Muscle layer of duodenum (tissue), 2 donors: ENCODE measurements at regions not wholly inside any gene's neighbourhood (a gene's known extent, or its start where the extent isn't known, plus 50 kb on each side); places are given as distances from the start of the nearest gene placed in this dataset.
"Not testable (repeated sequence)": the region's sequence is repeated elsewhere in the genome, so short reads cannot be mapped to it uniquely, and the experiment has no call there.

ENCODE experiments used
- H3K27ac ChIP-seq: one replicate; pipeline ENCODE4 v1.7.0; 2013; ENCODE audit warnings: mild to moderate bottlenecking, low read length
- H3K27me3 ChIP-seq: one replicate; pipeline ENCODE4 v1.7.0; 2013; ENCODE audit warnings: low read depth, mild to moderate bottlenecking, control low read depth, low read length
- H3K36me3 ChIP-seq, 2 donors: one replicate each; pipeline ENCODE4 v1.7.0; 2013; ENCODE audit warnings: low read length in 2 of 2, control low read depth in 1 of 2, mild to moderate bottlenecking in 1 of 2; ENCODE audit not compliant: insufficient read depth in 2 of 2, control insufficient read depth in 1 of 2
- H3K4me1 ChIP-seq, 2 donors: one replicate each; pipeline ENCODE4 v1.7.0; 2013; ENCODE audit warnings: low read length in 2 of 2, mild to moderate bottlenecking in 2 of 2, control low read depth in 1 of 2, moderate library complexity in 1 of 2; ENCODE audit not compliant: insufficient read depth in 2 of 2, control insufficient read depth in 1 of 2
- H3K4me3 ChIP-seq, 2 donors: one replicate each; pipeline ENCODE4 v1.7.0; 2013; ENCODE audit warnings: low read length in 2 of 2, low read depth in 1 of 2, mild to moderate bottlenecking in 1 of 2
- H3K9me3 ChIP-seq, 2 donors: one replicate each; pipeline ENCODE4 v1.7.0; 2013; ENCODE audit warnings: low read length in 2 of 2, control low read depth in 1 of 2, mild to moderate bottlenecking in 1 of 2; ENCODE audit not compliant: control insufficient read depth in 1 of 2
- donor health status: healthy.

DNA sequence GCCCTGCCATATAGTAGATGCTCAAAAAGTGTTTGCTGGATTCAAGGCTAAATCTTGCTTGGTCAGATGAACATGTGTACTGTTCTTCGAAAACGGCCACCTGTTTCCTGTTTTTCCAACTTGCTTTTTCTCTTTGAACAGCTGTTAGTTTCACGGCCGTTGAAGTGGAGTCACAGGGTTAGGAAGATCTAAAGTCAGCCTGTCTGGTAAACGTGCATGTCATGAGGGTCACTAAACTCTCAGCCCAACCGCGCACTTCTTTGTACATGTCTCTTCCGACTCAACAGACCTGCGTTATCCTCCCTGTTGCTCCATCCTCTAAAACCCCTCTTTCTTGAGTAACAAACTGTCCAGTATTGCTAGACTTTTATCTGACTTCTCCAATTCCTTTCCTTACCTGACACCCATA lies 93.2 kb upstream of the MAN1A1 start:
- Histone ChIP-seq H3K9me3 (no peaks in the 10 kb centered on the region), H3K36me3 (no peaks in the 10 kb centered on the region), H3K4me3 (no peak overlapping the region), H3K4me1 (peaks cover 13 to 14% of the 10 kb centered on the region in 2 donors), H3K27ac (no peak overlapping the region), H3K27me3 (no peaks in the 10 kb centered on the region)

DNA sequence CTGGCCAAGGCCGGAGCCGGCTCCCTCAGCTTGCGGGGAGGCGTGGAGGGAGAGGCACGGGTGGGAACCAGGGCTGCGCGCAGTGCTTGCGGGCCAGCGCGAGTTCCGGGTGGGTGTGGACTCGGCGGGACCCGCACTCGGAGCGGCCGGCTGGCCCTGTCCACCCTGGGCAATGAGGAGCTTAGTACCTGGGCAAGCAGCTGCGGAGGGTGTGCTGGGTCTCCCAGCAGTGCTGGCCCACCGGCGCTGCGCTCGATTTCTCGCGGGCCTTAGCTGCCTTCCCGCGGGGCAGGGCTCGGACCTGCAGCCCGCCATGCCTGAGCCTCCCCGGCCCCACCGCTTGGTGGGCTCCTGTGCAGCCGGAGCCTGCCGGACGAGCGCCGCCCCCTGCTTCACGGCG lies 91.4 kb upstream of the MAN1A1 start:
- Histone ChIP-seq H3K4me3 (no peak overlapping the region), H3K4me1 (peaks cover 4 to 7% of the 10 kb centered on the region in 2 donors), H3K36me3 (no peaks in the 10 kb centered on the region), H3K27ac (no peak overlapping the region), H3K9me3 (no peaks in the 10 kb centered on the region), H3K27me3 (no peaks in the 10 kb centered on the region)

DNA sequence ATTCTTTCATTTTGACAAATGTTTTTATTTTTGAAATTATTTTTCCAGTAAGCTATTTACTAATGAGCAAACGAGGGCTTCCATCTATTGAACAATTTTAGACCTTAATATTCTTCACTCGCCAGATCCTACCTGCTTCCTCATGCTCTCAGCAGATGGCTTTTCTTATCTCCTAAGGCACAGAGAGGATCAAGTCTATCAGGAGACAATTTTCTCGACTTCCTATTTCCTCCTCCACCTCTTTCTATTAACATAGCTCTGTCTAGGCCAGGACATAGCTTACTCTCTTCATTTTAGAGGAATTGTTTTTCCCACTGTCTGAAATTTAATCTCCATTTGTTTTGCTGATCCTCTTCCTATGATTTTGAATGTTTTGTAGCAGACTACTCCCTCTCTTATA lies 87.0 kb upstream of the MAN1A1 start:
- Histone ChIP-seq H3K27me3 (no peaks in the 10 kb centered on the region), H3K27ac (no peak overlapping the region), H3K36me3 (no peaks in the 10 kb centered on the region)

DNA sequence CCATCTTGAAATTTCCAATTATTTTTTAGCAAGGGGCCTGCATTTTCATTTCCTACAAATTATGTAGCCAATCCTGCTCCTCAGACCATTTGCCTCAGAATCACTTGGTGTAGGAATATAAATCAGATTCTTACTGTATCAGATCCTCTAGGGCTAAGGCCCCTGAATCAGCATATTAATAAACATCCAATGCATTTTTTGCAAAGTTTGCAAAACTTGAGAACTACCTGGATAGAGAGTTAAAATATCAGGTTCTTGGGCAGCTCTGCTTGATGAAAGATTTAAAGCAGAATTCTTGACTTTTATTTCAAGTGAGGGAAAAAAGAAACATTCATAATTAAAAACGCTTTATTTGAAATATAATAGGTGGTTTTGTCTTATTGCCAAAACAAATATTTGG lies 82.2 kb upstream of the MAN1A1 start:
- H3K9me3 ChIP-seq: no peaks in the 10 kb centered on the region
- no peak overlapping the region for H3K4me3 ChIP-seq
- no peaks in the 10 kb centered on the region for H3K27me3 ChIP-seq
- H3K4me1 ChIP-seq: no peaks in the 10 kb centered on the region
- no peak overlapping the region for H3K27ac ChIP-seq
- no peaks in the 10 kb centered on the region for H3K36me3 ChIP-seq

More for the DNA sequence above, 87.0 kb upstream of the MAN1A1 start:
- Histone ChIP-seq H3K4me1 (no peaks in the 10 kb centered on the region), H3K4me3 (no peak overlapping the region), H3K9me3 (no peaks in the 10 kb centered on the region)

DNA sequence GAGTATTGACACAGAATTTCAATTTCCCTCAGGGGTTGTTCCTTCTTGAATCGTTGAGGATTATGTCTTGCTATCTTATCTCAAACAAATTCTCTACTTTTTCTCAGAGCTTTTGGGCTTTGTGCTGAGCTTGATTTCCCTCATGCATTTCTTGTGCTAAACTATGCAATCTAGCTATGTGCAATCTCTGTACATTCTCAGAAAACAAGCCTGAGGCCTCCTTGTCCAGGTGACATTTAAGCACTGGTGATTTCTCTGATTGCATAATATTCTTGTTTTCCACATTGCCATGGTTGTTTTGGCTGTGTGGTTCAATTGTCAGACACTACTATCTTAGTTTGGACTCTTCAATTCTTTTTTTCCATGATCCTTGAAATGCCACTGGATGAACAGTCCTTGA lies 81.2 kb upstream of the MAN1A1 start:
- Histone ChIP-seq H3K4me1 (no peaks in the 10 kb centered on the region), H3K27ac (no peak overlapping the region), H3K4me3 (no peak overlapping the region), H3K27me3 (no peaks in the 10 kb centered on the region), H3K36me3 (no peaks in the 10 kb centered on the region), H3K9me3 (no peaks in the 10 kb centered on the region)

DNA sequence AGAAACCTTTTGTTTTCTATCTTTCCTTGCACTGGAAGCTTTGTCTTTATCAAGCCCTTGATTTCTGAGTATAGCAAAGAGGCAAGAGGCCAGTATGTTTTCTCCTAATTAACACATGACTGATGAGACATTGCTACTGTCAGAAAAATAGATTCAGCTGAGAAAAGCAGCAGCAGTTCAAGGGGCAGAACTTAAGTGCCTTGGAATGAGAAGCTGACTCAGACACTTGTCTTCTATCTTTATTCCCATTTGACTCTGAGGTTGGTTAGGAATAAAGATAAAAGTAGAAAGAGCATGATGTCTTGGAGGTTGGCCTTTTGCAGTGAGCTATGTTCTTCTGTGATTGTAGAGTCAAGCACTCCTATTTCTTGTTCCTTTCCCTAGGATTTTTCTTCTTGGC lies 79.1 kb upstream of the MAN1A1 start:
- H3K27ac ChIP-seq: no peak overlapping the region
- peaks cover 0 to 3% of the 10 kb centered on the region in 2 donors for H3K9me3 ChIP-seq
- no peaks in the 10 kb centered on the region for H3K4me1 ChIP-seq
- H3K27me3 ChIP-seq: no peaks in the 10 kb centered on the region
- no peak overlapping the region for H3K4me3 ChIP-seq
- no peaks in the 10 kb centered on the region for H3K36me3 ChIP-seq

DNA sequence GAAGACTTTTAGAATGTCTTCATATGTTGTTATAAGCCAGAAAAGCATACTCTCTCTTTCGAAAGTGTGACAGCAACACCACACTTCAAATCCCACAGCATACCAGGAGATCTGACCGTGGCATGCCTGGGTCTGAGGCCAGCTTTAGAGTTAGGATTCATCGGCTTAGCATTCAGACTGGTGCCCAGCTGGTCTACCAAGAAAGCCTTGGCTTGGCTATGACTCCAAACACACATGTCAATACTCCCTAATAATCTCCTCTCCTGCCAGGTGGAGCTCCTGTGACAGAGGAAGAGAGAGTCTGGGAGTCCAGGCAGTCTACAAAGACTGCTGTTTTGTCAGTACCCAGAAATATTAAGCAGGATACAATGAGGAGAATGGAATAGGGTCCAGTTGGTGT lies 77.1 kb upstream of the MAN1A1 start:
- H3K4me3 ChIP-seq: no peak overlapping the region
- H3K36me3 ChIP-seq: no peaks in the 10 kb centered on the region
- H3K4me1 ChIP-seq: no peaks in the 10 kb centered on the region
- no peak overlapping the region for H3K27ac ChIP-seq
- H3K27me3 ChIP-seq: no peaks in the 10 kb centered on the region
- peaks cover 0 to 7% of the 10 kb centered on the region in 2 donors for H3K9me3 ChIP-seq

DNA sequence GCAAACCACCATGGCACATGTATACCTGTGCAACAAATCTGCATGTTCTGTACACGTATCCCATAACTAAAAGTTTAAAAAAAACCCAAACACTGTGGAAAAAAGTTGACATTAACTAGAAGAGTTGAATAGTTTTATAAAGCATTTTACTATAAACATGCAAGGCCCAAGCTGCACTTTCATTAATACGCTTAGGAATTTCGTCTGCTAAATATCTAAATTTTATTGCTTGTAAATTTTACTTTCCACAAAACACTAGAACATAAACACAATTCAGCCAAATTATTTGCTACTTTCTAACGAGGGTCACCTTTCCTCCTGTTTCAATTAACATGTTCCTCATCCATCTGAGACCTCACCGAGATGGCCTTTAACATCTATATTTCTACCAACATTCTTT lies 74.4 kb upstream of the MAN1A1 start:
- peaks cover 0 to 7% of the 10 kb centered on the region in 2 donors for H3K9me3 ChIP-seq
- H3K27ac ChIP-seq: no peak overlapping the region
- H3K4me3 ChIP-seq: no peak overlapping the region
- no peaks in the 10 kb centered on the region for H3K36me3 ChIP-seq
- no peaks in the 10 kb centered on the region for H3K27me3 ChIP-seq
- no peaks in the 10 kb centered on the region for H3K4me1 ChIP-seq

DNA sequence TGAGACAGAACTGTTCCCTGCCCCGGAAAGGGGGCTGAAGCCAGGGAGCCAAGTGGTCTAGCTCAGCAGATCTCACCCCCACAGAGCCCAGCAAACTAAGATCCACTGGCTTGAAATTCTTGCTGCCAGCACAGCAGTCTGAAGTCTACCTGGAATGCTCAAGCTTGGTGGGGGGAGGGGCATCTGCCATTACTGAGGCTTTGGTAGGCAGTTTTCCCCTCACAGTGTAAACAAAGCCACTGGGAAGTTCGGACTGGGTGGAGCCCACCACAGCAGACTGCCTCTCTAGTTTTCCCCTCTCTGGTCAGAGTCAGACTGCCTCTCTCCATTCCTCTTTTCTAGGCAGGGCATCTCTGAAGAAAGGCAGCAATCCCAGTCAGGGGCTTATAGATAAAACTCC lies 68.5 kb upstream of the MAN1A1 start:
- H3K4me3 ChIP-seq, H3K27ac ChIP-seq, H3K4me1 ChIP-seq, H3K36me3 ChIP-seq, H3K27me3 ChIP-seq: not testable (repeated sequence)
- H3K9me3 ChIP-seq: peaks cover 0 to 20% of the 10 kb centered on the region in 2 donors

DNA sequence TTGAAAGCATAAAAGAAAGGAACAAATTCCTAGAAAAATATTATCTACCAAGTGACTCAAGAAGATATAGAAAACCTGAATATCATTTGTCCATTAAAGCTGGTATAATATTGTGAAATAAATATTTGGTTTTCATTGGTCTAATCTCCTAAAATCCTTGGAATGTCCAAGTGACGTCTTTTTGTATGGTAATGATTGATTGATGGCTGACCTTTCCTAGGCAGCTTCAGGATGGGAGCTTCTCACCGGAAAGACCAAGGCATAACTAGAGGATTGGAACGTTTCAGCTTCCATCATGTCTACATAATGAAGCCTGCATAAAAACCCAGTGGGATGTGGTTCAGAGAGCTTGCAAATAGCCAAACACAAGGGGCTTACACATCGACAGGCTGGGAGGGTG lies 57.6 kb upstream of the MAN1A1 start:
- H3K27ac ChIP-seq: no peak overlapping the region
- H3K4me3 ChIP-seq: no peak overlapping the region
- peaks cover 0 to 2% of the 10 kb centered on the region in 2 donors for H3K9me3 ChIP-seq
- no peaks in the 10 kb centered on the region for H3K27me3 ChIP-seq
- H3K36me3 ChIP-seq: no peaks in the 10 kb centered on the region
- H3K4me1 ChIP-seq: no peaks in the 10 kb centered on the region

DNA sequence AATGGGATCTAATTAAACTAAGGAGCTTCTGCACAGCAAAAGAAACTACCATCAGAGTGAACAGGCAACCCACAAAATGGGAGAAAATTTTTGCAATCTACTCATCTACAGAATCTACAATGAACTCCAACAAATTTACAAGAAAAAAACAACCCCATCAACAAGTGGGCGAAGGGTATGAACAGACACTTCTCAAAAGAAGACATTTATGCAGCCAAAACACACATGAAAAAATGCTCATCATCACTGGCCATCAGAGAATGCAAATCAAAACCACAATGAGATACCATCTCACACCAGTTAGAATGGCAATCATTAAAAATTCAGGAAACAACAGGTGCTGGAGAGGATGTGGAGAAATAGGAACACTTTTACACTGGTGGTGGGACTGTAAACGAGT lies 55.6 kb upstream of the MAN1A1 start:
- not testable (repeated sequence) for H3K27me3 ChIP-seq, H3K4me1 ChIP-seq, H3K36me3 ChIP-seq, H3K9me3 ChIP-seq, H3K27ac ChIP-seq, H3K4me3 ChIP-seq
